Right lobe of liver (tissue), 6 donors: ENCODE measurements at regions not wholly inside any gene's neighbourhood (a gene's known extent, or its start where the extent isn't known, plus 50 kb on each side); places are given as distances from the start of the nearest gene placed in this dataset.

Source experiments
- ATAC-seq, 4 donors: fragments of 200-7000 bp; cut with Tn5 transposase; one replicate each; pipeline ENCODE4 v1.9.1; 2020; ENCODE audit warnings: mild to moderate bottlenecking in 4 of 4, moderate library complexity in 4 of 4
- DNase-seq, 3 donors: peaks; one replicate each; pipeline ENCODE4 v3.0.0-alpha.2; 2020
- H3K27ac ChIP-seq, 3 donors: fragments of 200-600 bp; one replicate each; pipeline ENCODE4 v1.8.0; 2022
- H3K27me3 ChIP-seq, 2 donors: fragments of 200-600 bp; one replicate each; pipeline ENCODE4 v1.8.0; 2022
- H3K36me3 ChIP-seq, 4 donors: fragments of 200-600 bp; sonication (generic) in 1 of 4; one replicate each; pipeline versions ENCODE4 v1.5.1 to v1.8.0; 2017 to 2022; ENCODE audit warnings: control low read depth in 1 of 4
- H3K4me1 ChIP-seq, 4 donors: fragments of 200-600 bp; sonication (generic) in 1 of 4; one replicate each; pipeline versions ENCODE4 v1.5.1 to v1.8.0; 2017 to 2022; ENCODE audit warnings: control low read depth in 1 of 4
- H3K4me3 ChIP-seq, 3 donors: fragments of 200-600 bp; one replicate each; pipeline ENCODE4 v1.8.0; 2022
- H3K9me3 ChIP-seq, 4 donors: fragments of 200-600 bp; sonication (generic) in 1 of 4; one replicate each; pipeline versions ENCODE4 v1.5.1 to v1.8.0; 2017 to 2022; ENCODE audit warnings: control low read depth in 1 of 4
- CTCF ChIP-seq, 4 donors: fragments of 200-600 bp in 3 of 4; fragments of 450-650 bp in 1 of 4; IDR thresholded peaks; one replicate each; pipeline versions ENCODE4 v1.5.1 to v1.8.0; 2016 to 2022; ENCODE audit warnings: antibody characterized with exemption in 4 of 4, mild to moderate bottlenecking in 2 of 4
- POLR2A ChIP-seq: fragments of 450-650 bp; IDR thresholded peaks from one replicate; pipeline ENCODE4 v1.6.1; 2017; ENCODE audit warnings: antibody characterized with exemption, mild to moderate bottlenecking
- WGBS: methylation state at CpG from one replicate; pipeline ENCODE4 v1.1.6; 2018; ENCODE audit warnings: low coverage, low lambda C conversion rate; ENCODE audit not compliant: insufficient coverage; ENCODE audit errors: missing lambda C conversion rate; 5-methylcytosine and 5-hydroxymethylcytosine counted together
- intact Hi-C, 2 donors: fragments of 100-400 bp; cut with DNase I; formaldehyde crosslinking; loops; one replicate each; pipeline versions ENCODE4 v1.11.2 to v1.14.1; 2022
- donor health status: DM: no; HTN: yes; CAD: no.
- donor health status: DM: no; HTN: no; CAD: no.
- donor health status: DM: no; HTN: no; CAD: no.
- donor health status: DM: no; HTN: yes; CAD: no.
- donor health status: DM: no; HTN: yes; CAD: no.

DNA sequence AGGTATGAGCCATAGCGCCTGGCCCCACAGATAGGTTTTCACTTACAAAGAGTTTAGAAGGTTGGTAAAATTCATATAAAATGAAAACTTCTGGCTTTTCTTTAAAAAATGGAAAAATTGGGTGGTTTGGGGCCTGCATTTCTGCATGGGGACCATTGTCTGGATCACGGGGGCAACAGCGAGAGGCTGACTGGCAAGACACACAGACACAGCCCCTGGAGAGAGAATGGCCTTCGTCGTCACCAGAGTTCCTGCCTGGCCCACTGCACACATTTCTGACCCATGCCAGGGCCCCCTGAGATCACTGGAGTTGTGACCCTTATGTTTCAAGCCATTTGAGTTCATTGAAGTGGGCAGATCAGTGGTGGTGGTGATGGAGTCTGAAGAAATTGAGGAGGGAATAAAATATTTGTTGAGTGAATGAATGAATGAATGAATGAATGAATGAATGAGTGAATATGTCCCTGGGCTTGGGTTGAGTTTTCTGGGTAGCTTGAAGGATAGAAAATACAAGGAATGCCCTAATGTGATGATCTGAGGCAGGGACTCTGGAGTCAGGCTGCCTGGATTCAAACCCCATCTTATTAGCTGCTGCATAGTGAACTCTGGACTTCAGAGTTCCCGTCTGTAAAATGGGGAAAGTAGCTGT is 173.8 kb downstream of the ZFP64 start:
- Histone ChIP-seq H3K27me3 (no peaks in the 10 kb centered on the region), H3K4me1 (no peaks in the 10 kb centered on the region), H3K9me3 (no peaks in the 10 kb centered on the region), H3K4me3 (no peak overlapping the region), H3K36me3 (no peaks in the 10 kb centered on the region), H3K27ac (no peak overlapping the region)
- TF ChIP-seq POLR2A (no peak), CTCF (IDR thresholded peaks at IDR 0.05) (no peak)
- intact Hi-C loops, result no loop called here
- no peak for ATAC-seq
- DNase-seq, result no peak
- 82% methylated on average over 6 of the region's 6 CpGs for WGBS

GRCh38 chr20:52016022-52016421 is 175.6 kb downstream of the ZFP64 start:
- H3K4me1 ChIP-seq, result no peaks in the 10 kb centered on the region
- no peaks in the 10 kb centered on the region for H3K9me3 ChIP-seq
- no peak for TF ChIP-seq CTCF (IDR thresholded peaks at IDR 0.05)
- TF ChIP-seq POLR2A, result no peak
- H3K36me3 ChIP-seq, result no peaks in the 10 kb centered on the region
- 100% methylated on average over 1 of the region's 5 CpGs for WGBS
- intact Hi-C loops, result no loop called here
- ATAC-seq (no peak), DNase-seq (no peak)
- H3K27me3 ChIP-seq, result no peaks in the 10 kb centered on the region
- no peak overlapping the region for H3K27ac ChIP-seq
- no peak overlapping the region for H3K4me3 ChIP-seq

GRCh38 chr20:52015155-52015554 is 176.4 kb downstream of the ZFP64 start:
- no peak for ATAC-seq
- H3K27ac ChIP-seq, result no peak overlapping the region
- H3K9me3 ChIP-seq, result no peaks in the 10 kb centered on the region
- H3K36me3 ChIP-seq, result no peaks in the 10 kb centered on the region
- H3K4me1 ChIP-seq, result no peaks in the 10 kb centered on the region
- no peaks in the 10 kb centered on the region for H3K27me3 ChIP-seq
- H3K4me3 ChIP-seq, result no peak overlapping the region
- TF ChIP-seq CTCF (IDR thresholded peaks at IDR 0.05) (no peak), POLR2A (no peak)
- intact Hi-C loops, result no loop called here
- 75% methylated on average over 5 of the region's 5 CpGs for WGBS
- no peak for DNase-seq

DNA sequence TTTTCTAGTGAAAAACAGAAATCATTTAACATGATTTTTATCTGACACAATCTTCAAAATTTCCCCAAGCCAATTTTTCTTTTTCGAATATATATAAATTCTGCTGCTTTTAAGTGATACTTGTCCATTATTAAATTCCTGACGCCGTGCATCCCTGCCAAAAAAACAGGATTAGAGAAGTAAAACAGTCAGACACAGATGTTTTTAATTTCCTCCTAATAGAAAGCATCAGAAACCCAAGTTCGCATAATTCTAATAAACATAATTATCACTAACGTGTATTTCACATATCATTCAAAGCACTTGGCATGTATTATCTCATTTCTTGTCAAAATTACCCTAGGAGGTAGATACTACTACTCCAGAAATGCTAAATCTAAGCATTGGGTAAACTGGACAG is 179.5 kb downstream of the ZFP64 start:
- no peak overlapping the region for H3K27ac ChIP-seq
- H3K36me3 ChIP-seq, result no peaks in the 10 kb centered on the region
- H3K4me1 ChIP-seq, result no peaks in the 10 kb centered on the region
- DNase-seq (no peak), ATAC-seq (no peak)
- no peak overlapping the region for H3K4me3 ChIP-seq
- no peaks in the 10 kb centered on the region for H3K9me3 ChIP-seq
- WGBS, result 69% methylated on average over 5 of the region's 5 CpGs
- no peaks in the 10 kb centered on the region for H3K27me3 ChIP-seq
- intact Hi-C loops, result no loop called here
- TF ChIP-seq POLR2A, result no peak
- no peak for TF ChIP-seq CTCF (IDR thresholded peaks at IDR 0.05)

GRCh38 chr20:52011093-52011492 is 180.5 kb downstream of the ZFP64 start:
- TF ChIP-seq CTCF (IDR thresholded peaks at IDR 0.05), result no peak
- TF ChIP-seq POLR2A, result no peak
- Histone ChIP-seq H3K9me3 (no peaks in the 10 kb centered on the region), H3K27ac (no peak overlapping the region), H3K36me3 (no peaks in the 10 kb centered on the region), H3K27me3 (no peaks in the 10 kb centered on the region), H3K4me1 (no peaks in the 10 kb centered on the region), H3K4me3 (no peak overlapping the region)
- intact Hi-C loops, result no loop called here
- ATAC-seq (no peak), DNase-seq (no peak)
- 85% methylated on average over 3 of the region's 3 CpGs for WGBS
